Activated CD4-positive, alpha-beta T cell treated with anti-CD3 and anti-CD28 coated beads, Interleukin-2, amount 10 ng/mL, durations not matched to agents 24 days and 14 days (primary cell): ENCODE measurements at regions not wholly inside any gene's neighbourhood (a gene's known extent, or its start where the extent isn't known, plus 50 kb on each side); places are given as distances from the start of the nearest gene placed in this dataset.

ENCODE experiments used
- DNase-seq: peaks from one replicate; pipeline ENCODE4 v3.0.0; 2022
- H3K27ac Mint-ChIP-seq: one replicate; pipeline ENCODE4 v1.8.0; 2022; ENCODE audit warnings: mild to moderate bottlenecking, mixed read lengths
- H3K27me3 Mint-ChIP-seq: one replicate; pipeline ENCODE4 v1.8.0; 2022; ENCODE audit warnings: mixed read lengths
- H3K36me3 Mint-ChIP-seq: one replicate; pipeline ENCODE4 v1.8.0; 2022; ENCODE audit warnings: low read depth, mild to moderate bottlenecking, mixed read lengths
- H3K4me1 Mint-ChIP-seq: one replicate; pipeline ENCODE4 v1.8.0; 2021; ENCODE audit warnings: mixed read lengths
- H3K4me3 Mint-ChIP-seq: one replicate; pipeline ENCODE4 v1.8.0; 2022; ENCODE audit warnings: mild to moderate bottlenecking, moderate library complexity, mixed read lengths
- H3K9me3 Mint-ChIP-seq: one replicate; pipeline ENCODE4 v1.8.0; 2021; ENCODE audit warnings: mixed read lengths
- intact Hi-C: fragments of 100-400 bp; cut with micrococcal nuclease; formaldehyde crosslinking; loops from one replicate; pipeline ENCODE4 v1.15.1; 2023

GRCh38 chr5:158287643-158288271, 428.8 kb upstream of the CLINT1 start:
- H3K27me3 Mint-ChIP-seq = no peaks in the 10 kb centered on the region
- H3K4me1 Mint-ChIP-seq = no peaks in the 10 kb centered on the region
- intact Hi-C loops = no loop called here
- DNase-seq = no peak
- no peaks in the 10 kb centered on the region for H3K9me3 Mint-ChIP-seq
- no peaks in the 10 kb centered on the region for H3K36me3 Mint-ChIP-seq
- H3K27ac Mint-ChIP-seq = no peak overlapping the region
- H3K4me3 Mint-ChIP-seq = no peak overlapping the region

GRCh38 chr5:158286827-158287226, 427.9 kb upstream of the CLINT1 start:
- no peak overlapping the region for H3K4me3 Mint-ChIP-seq
- intact Hi-C loops = no loop called here
- no peak overlapping the region for H3K27ac Mint-ChIP-seq
- H3K36me3 Mint-ChIP-seq = no peaks in the 10 kb centered on the region
- H3K27me3 Mint-ChIP-seq = no peaks in the 10 kb centered on the region
- H3K4me1 Mint-ChIP-seq = no peaks in the 10 kb centered on the region
- no peak for DNase-seq
- H3K9me3 Mint-ChIP-seq = no peaks in the 10 kb centered on the region

- no peak for DNase-seq
- intact Hi-C loops = no loop called here
- H3K27ac Mint-ChIP-seq = no peak overlapping the region
- H3K4me3 Mint-ChIP-seq = no peak overlapping the region
- no peaks in the 10 kb centered on the region for H3K27me3 Mint-ChIP-seq
- H3K4me1 Mint-ChIP-seq = no peaks in the 10 kb centered on the region
- no peaks in the 10 kb centered on the region for H3K36me3 Mint-ChIP-seq
- no peaks in the 10 kb centered on the region for H3K9me3 Mint-ChIP-seq
Observed at GRCh38 chr5:158285698-158286097, 426.8 kb upstream of the CLINT1 start.

- Mint-ChIP-seq H3K27me3 (no peaks in the 10 kb centered on the region), H3K4me3 (no peak overlapping the region), H3K27ac (no peak overlapping the region), H3K36me3 (no peaks in the 10 kb centered on the region), H3K9me3 (no peaks in the 10 kb centered on the region), H3K4me1 (no peaks in the 10 kb centered on the region)
- no peak for DNase-seq
- intact Hi-C loops = no loop called here
Observed at GRCh38 chr5:158284242-158284641, 425.3 kb upstream of the CLINT1 start.

- H3K4me3 Mint-ChIP-seq = no peak overlapping the region
- intact Hi-C loops = no loop called here
Observed at GRCh38 chr5:158283397-158283796, 424.5 kb upstream of the CLINT1 start.

GRCh38 chr5:158278216-158278925, 419.4 kb upstream of the CLINT1 start:
- Mint-ChIP-seq H3K4me3 (no peak overlapping the region), H3K9me3 (no peaks in the 10 kb centered on the region), H3K4me1 (no peaks in the 10 kb centered on the region), H3K27me3 (no peaks in the 10 kb centered on the region), H3K27ac (no peak overlapping the region), H3K36me3 (no peaks in the 10 kb centered on the region)
- intact Hi-C loops = no loop called here
- no peak for DNase-seq

More at GRCh38 chr5:158283397-158283796, 424.5 kb upstream of the CLINT1 start:
- no peaks in the 10 kb centered on the region for H3K36me3 Mint-ChIP-seq
- H3K4me1 Mint-ChIP-seq = no peaks in the 10 kb centered on the region
- DNase-seq = no peak
- no peak overlapping the region for H3K27ac Mint-ChIP-seq
- H3K27me3 Mint-ChIP-seq = no peaks in the 10 kb centered on the region
- H3K9me3 Mint-ChIP-seq = no peaks in the 10 kb centered on the region

- no peaks in the 10 kb centered on the region for H3K36me3 Mint-ChIP-seq
- H3K27me3 Mint-ChIP-seq = no peaks in the 10 kb centered on the region
- no peaks in the 10 kb centered on the region for H3K9me3 Mint-ChIP-seq
- no peak for DNase-seq
- H3K4me1 Mint-ChIP-seq = no peaks in the 10 kb centered on the region
- no peak overlapping the region for H3K4me3 Mint-ChIP-seq
- H3K27ac Mint-ChIP-seq = no peak overlapping the region
- intact Hi-C loops = no loop called here
Observed at GRCh38 chr5:158277276-158277675, 418.3 kb upstream of the CLINT1 start.

GRCh38 chr5:158276692-158277091, 417.7 kb upstream of the CLINT1 start:
- Mint-ChIP-seq H3K4me3 (no peak overlapping the region), H3K4me1 (no peaks in the 10 kb centered on the region), H3K27ac (no peak overlapping the region), H3K36me3 (no peaks in the 10 kb centered on the region), H3K27me3 (no peaks in the 10 kb centered on the region), H3K9me3 (no peaks in the 10 kb centered on the region)
- intact Hi-C loops = no loop called here
- no peak for DNase-seq

- intact Hi-C loops = no loop called here
- no peak overlapping the region for H3K4me3 Mint-ChIP-seq
- DNase-seq = no peak
- H3K9me3 Mint-ChIP-seq = no peaks in the 10 kb centered on the region
- no peak overlapping the region for H3K27ac Mint-ChIP-seq
- H3K4me1 Mint-ChIP-seq = no peaks in the 10 kb centered on the region
- no peaks in the 10 kb centered on the region for H3K27me3 Mint-ChIP-seq
- no peaks in the 10 kb centered on the region for H3K36me3 Mint-ChIP-seq
Observed at GRCh38 chr5:158275511-158275910, 416.6 kb upstream of the CLINT1 start.

GRCh38 chr5:158273035-158273434, 414.1 kb upstream of the CLINT1 start:
- DNase-seq = no peak
- Mint-ChIP-seq H3K4me3 (no peak overlapping the region), H3K9me3 (no peaks in the 10 kb centered on the region), H3K27ac (no peak overlapping the region), H3K36me3 (no peaks in the 10 kb centered on the region), H3K4me1 (no peaks in the 10 kb centered on the region), H3K27me3 (no peaks in the 10 kb centered on the region)
- intact Hi-C loops = no loop called here

GRCh38 chr5:158272409-158272808, 413.5 kb upstream of the CLINT1 start:
- Mint-ChIP-seq H3K4me1 (no peaks in the 10 kb centered on the region), H3K36me3 (no peaks in the 10 kb centered on the region), H3K27me3 (no peaks in the 10 kb centered on the region), H3K27ac (no peak overlapping the region), H3K4me3 (no peak overlapping the region), H3K9me3 (no peaks in the 10 kb centered on the region)
- no peak for DNase-seq
- intact Hi-C loops = no loop called here

GRCh38 chr5:158270996-158271554, 412.1 kb upstream of the CLINT1 start:
- intact Hi-C loops = no loop called here
- no peaks in the 10 kb centered on the region for H3K4me1 Mint-ChIP-seq
- DNase-seq = no peak
- H3K4me3 Mint-ChIP-seq = no peak overlapping the region
- no peaks in the 10 kb centered on the region for H3K9me3 Mint-ChIP-seq
- no peaks in the 10 kb centered on the region for H3K36me3 Mint-ChIP-seq
- H3K27ac Mint-ChIP-seq = no peak overlapping the region
- H3K27me3 Mint-ChIP-seq = no peaks in the 10 kb centered on the region

GRCh38 chr5:158268286-158268685, 409.3 kb upstream of the CLINT1 start:
- H3K4me3 Mint-ChIP-seq = no peak overlapping the region

GRCh38 chr5:158267228-158267627, 408.3 kb upstream of the CLINT1 start:
- Mint-ChIP-seq H3K36me3 (no peaks in the 10 kb centered on the region), H3K4me3 (no peak overlapping the region), H3K9me3 (no peaks in the 10 kb centered on the region), H3K27me3 (no peaks in the 10 kb centered on the region), H3K4me1 (no peaks in the 10 kb centered on the region), H3K27ac (no peak overlapping the region)
- intact Hi-C loops = no loop called here
- no peak for DNase-seq

More at GRCh38 chr5:158268286-158268685, 409.3 kb upstream of the CLINT1 start:
- DNase-seq = no peak
- intact Hi-C loops = no loop called here
- Mint-ChIP-seq H3K27me3 (no peaks in the 10 kb centered on the region), H3K27ac (no peak overlapping the region), H3K36me3 (no peaks in the 10 kb centered on the region), H3K9me3 (no peaks in the 10 kb centered on the region), H3K4me1 (no peaks in the 10 kb centered on the region)
